K562 (cell line): ENCODE measurements at regions not wholly inside any gene's neighbourhood (a gene's known extent, or its start where the extent isn't known, plus 50 kb on each side); places are given as distances from the start of the nearest gene placed in this dataset.

Source experiments
- CTCF ChIP-seq, 3 experiments: IDR thresholded peaks in 2 of 3; conservative IDR thresholded peaks in 1 of 3; 2 replicates each; pipeline ENCODE4 v1.5.1; 2011 to 2012; ENCODE audit warnings: low read length in 3 of 3, mild to moderate bottlenecking in 3 of 3, control low read depth in 2 of 3, improper control_type of control experiment in 1 of 3, inconsistent platforms in 1 of 3, low read depth in 1 of 3, mixed read lengths in 1 of 3, moderate library complexity in 1 of 3; ENCODE audit not compliant: insufficient read depth in 2 of 3
- FIP1L1 ChIP-seq: fragments of 200-400 bp; formaldehyde crosslinking; IDR thresholded peaks from 2 replicates; pipeline ENCODE4 v1.6.1; 2018; ENCODE audit warnings: mild to moderate bottlenecking, low read depth, low read length; ENCODE audit not compliant: poor library complexity, severe bottlenecking
- MAFK ChIP-seq: IDR thresholded peaks from 2 replicates; pipeline ENCODE4 v1.6.1; 2011; ENCODE audit warnings: low read length, improper control_type of control experiment
- POLR2A ChIP-seq: fragments of 450-650 bp; conservative IDR thresholded peaks from 2 replicates; pipeline ENCODE4 v1.6.1; 2016
- POLR2AphosphoS5 ChIP-seq: IDR thresholded peaks from 2 replicates; pipeline ENCODE4 v1.6.1; 2011; ENCODE audit warnings: mild to moderate bottlenecking, low read depth, low read length, moderate library complexity; ENCODE audit not compliant: control insufficient read depth, insufficient read depth
- PREB ChIP-seq: sonication (generic); formaldehyde crosslinking; IDR thresholded peaks from 2 replicates; pipeline ENCODE4 v1.8.1; 2023; ENCODE audit warnings: mild to moderate bottlenecking, missing genetic modification reagents
- PTTG1 ChIP-seq: fragments of 450-650 bp; IDR thresholded peaks from 2 replicates; pipeline ENCODE4 v1.6.1; 2016; ENCODE audit warnings: low read depth, mild to moderate bottlenecking, missing genetic modification characterization, missing compliant biosample characterization
- TAF1 ChIP-seq: IDR thresholded peaks from 2 replicates; pipeline ENCODE4 v1.6.1; 2011; ENCODE audit warnings: mild to moderate bottlenecking, low read length, moderate library complexity; ENCODE audit not compliant: insufficient read depth, control insufficient read depth, severe bottlenecking; ENCODE audit errors: extremely low read depth
- ZKSCAN1 ChIP-seq: fragments of 150-350 bp; IDR thresholded peaks from 2 replicates; pipeline ENCODE4 v1.6.1; 2016; ENCODE audit warnings: low read depth, low read length
- ZZZ3 ChIP-seq: fragments of 450-650 bp; IDR thresholded peaks from 2 replicates; pipeline ENCODE4 v1.6.1; 2016; ENCODE audit warnings: antibody characterized with exemption, mild to moderate bottlenecking, moderate library complexity
- TF ChIP-seq, protein P1 (sequence below): IDR thresholded peaks from 2 replicates; pipeline ENCODE4 v1.6.1; 2016; ENCODE audit warnings: missing genetic modification characterization, missing compliant biosample characterization

GRCh38 chr4:18914182-18914581 is 892.6 kb upstream of the LCORL start:
- TF ChIP-seq CTCF (IDR thresholded peaks at IDR 0.05 in 2 of 3, conservative IDR thresholded peaks at IDR 0.05 in 1 of 3; ENCODE audit: insufficient read depth in 2 of 3, low read depth in 1 of 3, low read length in 3 of 3) (no peak), MAFK (no peak), ZZZ3 (no peak), POLR2A (no peak), PREB (CRISPR knock-in tag) (no peak), ZKSCAN1 (no peak), POLR2AphosphoS5 (no peak), TAF1 (no peak), PTTG1 (tag) (no peak), FIP1L1 (no peak)
- TF ChIP-seq, protein P1, sequence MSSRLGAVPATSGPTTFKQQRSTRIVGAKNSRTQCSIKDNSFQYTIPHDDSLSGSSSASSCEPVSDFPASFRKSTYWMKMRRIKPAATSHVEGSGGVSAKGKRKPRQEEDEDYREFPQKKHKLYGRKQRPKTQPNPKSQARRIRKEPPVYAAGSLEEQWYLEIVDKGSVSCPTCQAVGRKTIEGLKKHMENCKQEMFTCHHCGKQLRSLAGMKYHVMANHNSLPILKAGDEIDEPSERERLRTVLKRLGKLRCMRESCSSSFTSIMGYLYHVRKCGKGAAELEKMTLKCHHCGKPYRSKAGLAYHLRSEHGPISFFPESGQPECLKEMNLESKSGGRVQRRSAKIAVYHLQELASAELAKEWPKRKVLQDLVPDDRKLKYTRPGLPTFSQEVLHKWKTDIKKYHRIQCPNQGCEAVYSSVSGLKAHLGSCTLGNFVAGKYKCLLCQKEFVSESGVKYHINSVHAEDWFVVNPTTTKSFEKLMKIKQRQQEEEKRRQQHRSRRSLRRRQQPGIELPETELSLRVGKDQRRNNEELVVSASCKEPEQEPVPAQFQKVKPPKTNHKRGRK, result no peak
